Umbilical cord (tissue), 1 donor: ENCODE measurements at regions not wholly inside any gene's neighbourhood (a gene's known extent, or its start where the extent isn't known, plus 50 kb on each side); places are given as distances from the start of the nearest gene placed in this dataset.

Experiments used
- DNase-seq: peaks from one replicate; pipeline ENCODE4 v3.0.0-alpha.2; 2015; ENCODE audit warnings: low spot score

DNA sequence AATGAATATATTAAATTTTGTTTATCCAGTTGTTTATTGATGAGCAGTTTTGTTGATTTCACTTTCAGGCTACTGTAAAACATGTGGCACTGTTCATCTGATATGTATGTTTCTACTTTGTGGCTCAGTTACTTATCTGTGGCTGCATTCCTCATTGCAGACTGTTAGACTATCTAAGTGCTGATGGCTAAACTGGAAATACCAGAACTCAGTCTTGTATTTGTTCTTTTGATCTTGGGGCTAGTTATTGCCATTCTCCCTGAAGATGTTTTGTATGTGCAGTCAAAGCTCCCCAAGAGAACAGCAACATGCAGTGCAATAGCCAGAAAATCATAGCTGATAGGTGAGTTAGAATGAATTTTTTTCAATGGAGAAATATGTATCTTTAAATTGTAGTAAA, 162.2 kb downstream of the GADD45G start:
- peak; percentile 57 for DNase-seq

DNA sequence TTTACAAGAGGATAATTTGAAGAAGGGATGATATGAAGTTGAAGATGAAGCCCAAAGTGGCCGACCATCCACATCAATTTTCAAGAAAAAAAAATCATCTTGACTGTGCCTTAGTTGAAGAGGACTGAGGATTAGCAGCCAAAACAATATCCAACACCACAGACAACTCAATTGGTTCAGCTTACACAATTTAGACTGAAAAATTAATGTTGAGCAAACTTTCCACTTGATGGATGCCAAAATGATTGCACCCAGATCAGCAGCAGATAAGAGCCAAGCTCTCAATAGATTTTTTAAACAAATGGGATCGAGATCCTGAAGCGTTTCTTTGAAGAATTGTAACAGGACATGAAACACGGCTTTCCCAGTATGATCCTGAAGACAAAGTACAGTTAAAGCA, 163.2 kb downstream of the GADD45G start:
- DNase-seq = no peak

DNA sequence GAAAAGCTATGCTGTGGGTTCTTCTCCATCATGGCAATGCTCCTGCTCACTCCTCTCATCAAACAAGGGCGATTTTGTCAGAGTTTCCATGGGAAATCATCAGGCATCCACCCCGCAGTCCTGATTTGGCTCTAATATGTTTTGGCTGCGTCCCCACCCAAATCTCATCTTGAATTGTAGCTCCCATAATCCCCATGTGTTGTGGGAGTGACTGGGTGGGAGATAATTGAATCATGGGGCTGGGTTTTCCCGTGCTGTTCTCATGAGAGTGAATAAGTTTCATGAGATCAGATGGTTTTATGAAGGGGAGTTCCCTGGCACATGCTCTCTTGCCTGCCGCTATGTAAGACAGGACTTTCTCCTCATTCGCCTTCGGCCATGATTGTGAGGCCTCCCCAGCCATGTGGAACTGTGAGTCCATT, 163.8 kb downstream of the GADD45G start:
- DNase-seq = peak; percentile 22

DNA sequence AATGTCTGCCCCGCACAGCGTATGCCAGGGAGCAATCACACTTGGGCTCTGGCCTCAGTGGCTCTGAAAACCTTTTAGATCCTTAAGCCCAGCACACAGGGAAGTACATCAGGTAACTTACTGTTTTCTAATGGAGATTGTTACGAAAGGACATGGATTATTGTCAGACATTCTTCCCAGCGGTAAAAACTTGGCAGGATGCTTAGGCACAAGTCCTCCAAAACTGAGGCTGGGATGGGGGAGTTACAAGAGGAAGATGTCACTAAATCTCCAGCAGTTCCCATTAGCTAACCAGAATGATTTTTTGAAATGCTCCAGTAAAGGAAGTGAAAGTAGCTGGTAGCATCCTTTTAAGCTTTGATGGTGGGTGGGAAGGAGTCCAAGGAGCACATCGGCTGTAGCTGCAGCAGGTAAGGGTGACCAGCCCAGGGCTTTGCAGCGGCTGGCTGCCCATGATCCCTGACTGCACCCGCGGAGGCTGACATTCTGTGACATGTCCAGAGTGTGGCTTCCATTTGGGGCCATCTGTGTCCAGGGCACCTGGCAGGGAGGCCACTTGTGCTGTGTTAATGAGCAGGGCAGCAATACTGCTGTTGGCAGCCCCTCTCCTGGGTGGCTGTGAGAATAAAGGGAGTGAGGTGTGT, 165.8 kb downstream of the GADD45G start:
- DNase-seq = no peak

DNA sequence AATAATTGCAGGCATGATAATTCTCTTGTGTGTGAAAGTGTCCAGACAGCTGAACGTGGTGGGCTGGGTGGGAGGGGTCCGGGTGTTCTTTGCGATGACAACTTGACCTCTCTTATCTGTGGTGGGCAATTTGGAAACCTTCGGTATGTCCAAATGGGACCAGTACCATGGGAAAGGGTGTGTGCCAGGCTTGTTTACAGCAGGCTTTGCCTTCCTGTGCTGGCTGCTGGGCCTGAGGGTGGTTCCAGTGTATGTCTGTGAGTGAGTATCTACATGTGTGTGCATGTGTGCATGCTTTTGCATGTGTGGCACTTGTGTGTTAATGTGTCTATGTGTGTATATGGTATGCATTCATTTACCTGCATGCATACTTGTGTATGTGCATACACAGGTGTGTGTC, 166.4 kb downstream of the GADD45G start:
- DNase-seq = no peak

DNA sequence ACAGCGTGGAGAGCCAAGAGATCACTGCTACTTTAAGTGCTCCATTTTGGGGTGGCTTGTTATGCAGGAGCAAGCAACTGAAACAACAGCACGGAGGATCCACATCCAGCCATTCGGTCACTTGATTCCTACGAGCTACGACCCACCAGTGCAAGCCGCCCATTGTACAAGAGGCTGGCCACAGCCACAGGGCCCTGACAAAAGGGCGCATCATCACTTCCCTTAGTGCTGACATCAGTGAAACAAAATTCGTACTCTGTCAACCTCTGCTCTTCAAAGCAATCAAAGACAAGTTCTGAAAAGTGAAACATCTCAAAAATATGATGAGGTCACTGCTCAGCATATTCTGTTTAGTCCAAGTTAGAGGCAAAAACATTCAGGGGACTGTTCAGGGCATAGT, 168.4 kb downstream of the GADD45G start:
- no peak for DNase-seq

DNA sequence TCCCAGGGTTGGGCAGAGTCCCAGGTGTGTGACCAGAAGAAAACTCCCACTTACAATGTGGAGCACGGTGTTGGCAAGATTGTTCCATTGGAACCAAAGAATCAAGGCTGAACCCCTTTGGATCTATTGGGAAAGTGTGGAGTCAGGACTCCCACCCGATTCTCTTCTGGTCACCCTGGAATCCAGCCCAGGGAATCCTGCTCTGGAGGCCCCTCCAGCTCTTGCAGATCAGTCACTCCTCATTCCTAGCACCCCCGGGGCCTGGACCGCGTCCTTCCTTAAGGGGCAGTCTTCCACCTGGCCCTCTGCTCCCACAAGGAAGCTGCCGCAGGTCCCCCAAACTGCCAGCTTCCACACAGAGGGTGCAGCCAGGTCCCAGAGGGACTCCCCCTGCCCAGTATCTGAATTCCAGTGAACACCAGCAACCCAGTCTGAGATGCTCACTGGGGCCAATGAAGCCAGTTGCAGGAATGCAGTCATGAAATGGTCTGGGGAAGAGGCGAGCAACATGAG, 170.1 kb downstream of the GADD45G start:
- DNase-seq = no peak

DNA sequence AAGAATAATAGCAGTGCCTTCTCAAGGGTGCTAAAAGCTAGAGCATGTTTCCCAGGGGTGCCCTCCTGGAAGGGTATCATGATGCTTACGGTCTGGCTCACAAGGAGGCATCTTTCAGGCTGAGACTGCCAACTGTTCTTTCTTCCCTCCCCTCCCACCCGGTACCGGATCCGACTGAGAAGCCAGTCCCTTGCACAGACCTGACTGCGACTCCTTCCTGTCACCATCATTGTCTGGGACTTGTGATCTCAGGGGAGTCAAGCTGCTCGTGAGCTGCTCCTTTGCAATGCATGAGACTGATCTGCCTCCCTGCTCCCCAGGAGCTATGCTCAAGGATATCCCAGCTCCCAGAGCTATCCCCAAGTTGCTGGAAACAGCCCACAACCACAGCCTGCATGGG, 170.8 kb downstream of the GADD45G start:
- no peak for DNase-seq

DNA sequence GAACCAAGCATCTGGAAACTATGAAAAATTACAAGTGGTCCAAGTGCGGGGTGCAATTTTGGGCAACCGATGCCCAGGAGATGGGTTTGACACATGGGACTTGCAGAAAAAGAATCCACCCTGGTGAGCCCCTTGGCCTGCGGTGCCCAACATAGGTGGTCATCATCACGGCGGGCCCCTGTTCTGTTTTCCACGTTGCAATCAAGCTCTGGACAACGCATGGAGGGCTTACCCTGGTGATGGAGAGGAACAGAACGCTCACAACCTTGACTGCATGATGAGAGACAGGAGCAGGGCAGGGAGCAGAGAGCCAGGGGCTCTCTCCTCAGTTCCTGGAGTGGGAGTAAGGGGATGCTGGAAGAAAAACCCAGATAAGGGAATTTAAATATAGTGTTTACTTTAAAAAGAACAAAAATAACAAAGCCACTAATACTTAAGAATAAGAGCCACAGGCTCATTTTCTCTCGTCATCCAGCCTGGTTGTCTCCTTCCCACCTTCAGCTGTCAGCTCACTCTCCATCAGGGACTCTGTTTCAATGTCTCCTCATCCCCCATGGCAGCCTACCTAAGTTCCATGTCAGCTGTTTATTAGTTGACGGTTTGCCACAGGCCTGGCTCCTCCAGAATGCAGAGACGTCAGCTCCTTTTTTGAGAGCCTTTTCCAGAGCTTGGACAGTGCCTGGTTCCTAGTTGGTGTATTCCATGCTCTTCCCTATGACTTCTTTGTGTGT, 172.1 kb downstream of the GADD45G start:
- no peak for DNase-seq

DNA sequence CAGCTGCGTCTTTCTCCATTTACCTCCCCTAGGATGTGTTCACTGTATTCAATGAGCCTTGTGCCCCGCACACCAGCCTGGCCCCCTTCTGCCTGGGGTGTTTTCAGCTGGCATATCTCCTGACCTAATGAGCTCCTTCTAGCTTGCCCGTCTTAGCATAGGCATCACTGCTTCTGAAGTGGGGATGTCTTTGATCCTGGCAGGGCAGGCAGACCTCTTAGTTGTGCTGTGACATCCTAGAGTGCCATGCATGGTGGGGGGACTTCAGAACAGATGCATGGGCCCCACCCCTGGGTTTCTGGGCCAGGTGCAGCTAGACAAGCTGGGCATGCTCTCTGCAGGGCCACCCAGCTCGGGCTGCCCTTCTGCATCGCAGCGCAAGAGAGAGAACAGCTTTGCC, 172.7 kb downstream of the GADD45G start:
- DNase-seq = no peak

DNA sequence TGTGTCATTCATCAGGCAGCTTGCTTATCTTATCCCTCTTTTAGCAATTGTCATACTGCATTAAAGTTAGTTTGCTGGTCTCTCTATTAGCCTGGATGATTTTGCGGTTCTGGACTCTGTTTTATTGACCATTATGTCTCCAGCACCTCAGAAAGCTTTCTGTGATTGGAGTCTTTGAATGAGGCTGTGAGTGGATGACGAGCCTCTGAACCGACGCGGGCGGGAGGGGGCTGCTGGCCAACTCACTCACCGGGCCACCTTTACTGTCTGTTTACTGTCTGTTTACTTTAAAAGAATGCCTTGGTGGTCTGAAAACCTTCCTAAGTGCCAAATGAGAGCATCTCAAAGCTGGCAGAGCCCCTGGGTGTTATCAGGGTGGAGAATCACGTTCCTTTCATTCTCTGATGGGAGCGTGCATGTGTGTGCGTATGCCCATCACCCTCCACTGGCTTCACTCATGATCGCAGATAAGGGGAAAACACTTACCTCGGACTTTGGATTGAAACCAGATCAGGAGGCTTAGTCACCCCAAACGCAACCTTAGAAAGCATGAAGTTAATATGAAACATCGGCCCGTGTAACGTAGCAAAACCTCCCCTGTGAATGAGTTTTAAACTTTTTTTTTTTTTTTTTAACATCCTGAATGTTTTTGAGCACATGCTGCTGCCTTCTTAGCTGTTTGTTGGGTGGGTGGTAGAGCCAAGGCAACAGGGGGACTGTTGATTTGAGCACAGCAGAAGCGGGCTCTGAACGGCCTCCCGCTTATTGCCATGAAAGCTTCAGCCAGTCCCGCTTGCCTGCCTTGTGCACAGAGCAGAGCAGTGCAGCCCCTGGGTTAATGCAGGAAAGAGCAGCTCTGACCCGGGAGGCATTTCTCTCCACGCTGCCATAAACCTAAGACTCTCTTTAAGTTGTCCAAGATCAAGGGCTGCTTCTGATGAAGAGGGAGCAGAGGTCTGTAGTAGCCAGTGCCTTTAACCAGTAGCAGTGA, 173.6 kb downstream of the GADD45G start:
- peak; percentile 83 for DNase-seq

DNA sequence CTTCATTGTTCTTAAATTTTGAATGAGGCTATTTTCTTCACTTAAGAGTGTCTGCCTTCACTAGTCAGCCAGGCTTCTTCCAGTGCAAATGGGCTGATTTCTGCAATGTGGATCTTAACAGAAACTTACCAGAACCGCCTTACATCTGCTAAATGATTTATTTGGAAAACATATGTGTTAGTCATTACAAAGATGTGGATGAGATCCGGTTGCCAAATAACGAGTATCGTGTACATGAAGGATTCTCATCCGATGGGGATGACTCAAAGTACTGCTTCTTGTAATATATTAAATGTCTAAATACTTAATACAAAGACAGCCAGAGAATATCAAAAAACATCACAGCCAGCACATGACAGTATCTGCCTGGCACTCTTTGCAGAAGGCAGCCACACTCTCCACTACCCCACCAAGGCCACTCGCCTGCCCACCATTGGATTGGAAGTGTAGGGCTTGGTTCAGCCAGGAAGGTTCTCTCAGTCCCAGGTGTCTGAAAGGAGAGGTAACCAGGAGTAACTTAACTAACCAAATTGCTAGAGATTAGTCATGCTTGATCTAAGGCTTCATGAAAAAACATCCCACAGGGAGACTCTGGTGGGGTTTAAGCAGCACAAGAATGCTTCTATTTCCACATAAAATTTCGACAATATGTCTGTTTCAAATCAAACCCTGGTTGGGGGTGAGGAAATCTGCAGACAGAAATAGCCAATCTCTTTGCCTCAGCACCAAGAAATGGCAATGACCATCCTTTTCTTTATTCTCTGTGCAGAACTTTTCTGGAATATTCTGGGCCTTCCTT, 174.8 kb downstream of the GADD45G start:
- peak; percentile 38 for DNase-seq

DNA sequence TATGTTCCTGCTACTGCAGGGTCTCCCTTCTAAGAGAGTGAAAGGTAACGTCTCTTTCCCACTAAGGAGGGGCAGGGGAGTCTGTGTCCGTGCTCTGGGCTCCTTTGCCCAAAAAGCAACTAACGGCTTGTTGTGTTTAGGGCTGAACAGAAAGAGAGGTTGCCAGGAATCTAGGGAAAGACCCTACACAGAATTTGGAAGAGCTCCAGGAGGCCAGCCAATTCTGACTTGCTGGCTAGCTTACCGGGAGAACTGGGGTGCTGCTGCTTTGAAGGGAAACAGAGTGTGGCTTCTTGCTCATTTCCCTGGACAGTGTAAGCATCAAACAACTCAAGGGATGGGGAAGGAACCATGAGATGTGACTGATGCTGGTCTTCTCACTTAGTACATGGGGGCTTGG, 176.1 kb downstream of the GADD45G start:
- no peak for DNase-seq

DNA sequence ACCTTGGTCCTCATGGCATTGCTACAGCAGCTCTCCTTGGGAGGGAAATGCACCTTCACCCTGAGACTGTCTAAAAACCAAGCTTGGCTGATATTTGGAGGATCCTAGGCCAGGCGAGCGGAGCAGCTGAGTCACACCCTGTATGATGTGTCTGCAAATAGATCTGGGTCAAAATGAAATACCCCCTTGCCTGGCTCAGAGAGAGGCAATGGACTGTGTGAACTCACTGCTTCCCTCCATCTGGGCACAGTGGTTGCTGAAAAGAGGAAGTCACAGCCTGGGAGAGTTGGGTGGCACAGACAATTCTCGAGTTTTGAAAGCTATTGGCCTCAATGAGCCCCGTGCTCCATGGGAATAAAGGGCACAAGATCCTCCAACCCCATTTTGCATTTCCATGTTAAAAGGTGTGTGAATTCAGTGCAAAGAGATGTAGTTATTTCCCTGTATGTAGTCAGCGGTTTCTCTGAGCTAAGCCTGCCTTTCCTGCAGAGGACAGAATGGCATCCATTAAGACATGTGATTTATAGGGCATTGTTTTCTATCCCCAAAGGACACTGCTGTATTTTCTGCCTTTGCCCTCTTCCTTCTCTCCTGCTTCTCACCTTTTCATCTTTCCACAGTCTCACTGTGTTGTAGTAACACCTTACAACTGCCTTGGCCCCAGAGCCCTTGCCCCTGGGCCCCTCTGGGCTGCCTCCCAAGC, 177.2 kb downstream of the GADD45G start:
- peak; percentile 47 for DNase-seq

DNA sequence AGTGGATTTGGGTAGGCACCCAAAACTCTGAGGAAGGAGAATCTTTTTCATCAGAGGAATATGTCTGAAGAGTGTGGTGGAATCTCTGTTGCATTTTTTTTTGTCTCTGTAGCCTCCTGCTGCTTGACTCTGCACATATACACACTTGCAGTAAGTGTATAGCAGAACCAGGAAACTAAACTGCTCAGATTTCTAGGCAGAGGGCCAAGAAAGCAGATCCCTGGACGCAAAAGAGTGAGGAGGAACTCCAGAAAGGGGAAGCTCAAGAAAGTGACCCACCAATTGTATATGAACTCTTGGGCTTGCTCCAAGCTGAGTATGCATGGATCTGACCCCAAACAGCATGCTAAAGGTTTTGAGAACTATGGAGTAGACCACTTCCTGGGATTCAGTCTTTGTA, 181.8 kb downstream of the GADD45G start:
- DNase-seq = peak; percentile 91

DNA sequence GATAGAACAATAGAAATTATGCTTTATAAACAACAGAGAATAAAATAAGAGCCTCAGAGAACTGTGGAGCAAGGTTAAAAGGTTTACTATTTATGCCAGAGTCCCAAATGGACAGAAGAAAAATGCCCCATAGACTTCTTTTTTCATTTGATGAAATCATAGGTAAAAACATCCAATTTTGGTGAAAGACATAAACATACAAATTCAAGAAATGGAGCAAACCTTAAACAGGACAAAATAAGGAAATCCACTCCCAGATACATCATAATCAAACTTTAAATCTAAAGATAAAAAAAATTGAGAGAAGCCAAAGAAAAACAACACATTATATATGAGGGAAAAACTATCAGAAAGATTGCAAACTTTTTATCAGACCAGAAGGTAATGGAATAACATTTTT, 182.8 kb downstream of the GADD45G start:
- no peak for DNase-seq

DNA sequence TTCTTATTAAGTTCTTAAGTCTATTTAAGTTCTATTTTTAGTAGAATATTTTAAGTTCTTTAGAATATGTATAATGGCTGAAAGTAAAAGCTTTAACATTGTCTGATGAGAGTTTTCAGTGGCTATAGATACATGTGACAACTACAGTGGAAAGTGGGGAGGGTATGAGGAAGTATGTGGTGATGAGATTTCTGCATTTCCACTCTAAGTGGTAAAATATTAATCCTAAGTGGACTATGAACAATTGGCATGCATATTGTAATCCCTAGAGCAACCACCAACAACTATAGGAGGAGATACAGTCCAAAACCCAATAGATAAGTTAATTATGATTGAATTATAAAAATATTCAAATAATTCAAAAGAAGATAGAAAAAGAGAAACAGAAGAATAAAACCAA, 183.6 kb downstream of the GADD45G start:
- DNase-seq = no peak

DNA sequence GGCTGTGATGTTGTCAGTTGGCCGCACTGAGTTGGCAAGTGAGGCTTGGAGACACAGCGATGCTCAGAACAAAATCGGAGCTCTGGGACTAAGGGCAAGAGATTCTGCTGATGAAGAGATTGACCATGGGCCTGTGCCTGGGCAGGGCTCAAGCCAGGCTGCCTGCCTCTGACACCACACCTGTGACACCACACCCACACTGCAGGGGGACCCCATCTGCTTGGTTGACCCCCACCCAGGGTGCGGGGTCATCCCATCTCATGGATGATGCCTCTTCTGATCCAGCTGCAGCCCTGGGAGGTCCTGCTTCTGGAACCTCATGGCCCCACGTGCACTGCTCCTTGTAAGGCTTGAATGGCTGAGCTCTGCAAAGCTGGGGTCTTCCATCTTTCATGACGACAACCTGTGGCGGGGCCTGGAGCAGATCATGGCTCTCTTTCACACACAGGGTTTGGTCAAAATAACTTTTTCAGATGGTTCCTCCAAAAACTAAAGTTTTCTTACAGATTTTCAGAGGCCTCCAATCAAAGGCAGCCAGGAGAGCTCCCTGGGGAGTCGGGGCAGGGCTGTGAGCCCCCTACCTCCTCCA, 185.2 kb downstream of the GADD45G start:
- DNase-seq = no peak

DNA sequence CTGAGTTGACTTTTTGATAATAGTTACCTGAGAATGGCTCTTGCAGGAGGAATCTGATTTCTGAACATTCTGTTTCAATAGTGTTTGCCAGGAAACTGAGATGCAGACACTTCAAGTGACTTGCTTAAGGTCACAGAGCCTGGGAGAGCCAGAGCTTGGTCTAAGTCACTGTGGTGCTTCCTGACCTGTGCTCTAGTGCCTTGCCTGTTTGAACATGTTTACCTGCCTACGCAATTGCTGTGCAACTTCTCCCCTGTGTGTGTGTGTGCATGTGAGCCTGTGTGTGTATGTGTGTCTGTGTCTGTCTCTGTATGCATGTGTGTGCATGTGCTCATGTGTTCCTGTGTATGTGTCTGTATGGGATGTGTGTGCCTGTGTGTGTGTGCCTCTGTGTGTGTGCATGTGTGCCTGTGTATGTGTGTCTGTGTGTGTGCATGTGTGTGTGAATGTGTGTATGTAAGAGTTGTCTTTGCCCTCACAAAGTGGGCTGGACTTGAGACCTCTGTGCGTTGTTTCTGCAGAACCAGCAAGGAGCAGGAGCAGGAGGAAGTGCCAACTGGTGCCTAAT, 185.8 kb downstream of the GADD45G start:
- DNase-seq = no peak

DNA sequence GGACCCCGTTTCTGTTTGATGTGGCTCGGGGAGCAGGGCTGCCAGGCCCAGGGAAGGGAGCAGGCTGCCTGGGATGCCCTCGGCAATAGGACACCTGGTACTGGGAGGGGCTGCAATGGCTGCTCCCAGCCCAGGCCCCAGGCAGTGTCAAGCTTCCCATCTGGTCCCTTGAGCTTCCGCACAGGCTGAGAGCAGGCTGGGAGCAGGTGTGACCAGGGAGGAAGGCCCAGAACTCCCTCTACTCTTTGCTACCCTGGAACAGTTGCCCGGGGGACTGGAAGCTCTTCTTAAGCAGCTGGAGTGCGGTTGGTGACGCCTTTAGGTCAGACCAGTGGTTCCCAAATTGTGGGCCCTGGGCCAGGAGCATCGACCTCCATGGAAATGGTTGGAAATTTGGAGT, 186.9 kb downstream of the GADD45G start:
- DNase-seq = no peak
